H1 (cell line): ENCODE measurements at regions not wholly inside any gene's neighbourhood (a gene's known extent, or its start where the extent isn't known, plus 50 kb on each side); places are given as distances from the start of the nearest gene placed in this dataset.

Source experiments
- CTCF ChIA-PET: fragments of 300-600 bp; sonication (Branson Sonifier 250); formaldehyde crosslinking; loops from one replicate; lab custom pipeline; 2021; ENCODE audit not compliant: partially characterized antibody; lab: Charles Lee
- POLR2A ChIA-PET: fragments of 300-600 bp; sonication (Branson Sonifier 250); formaldehyde crosslinking; loops from one replicate; lab custom pipeline; 2021; ENCODE audit warnings: inconsistent platforms; ENCODE audit not compliant: partially characterized antibody; lab: Charles Lee
- DNase-seq, 2 experiments: peaks; one replicate each; pipeline versions ENCODE4 v3.0.0 to v3.0.0-alpha.2; 2010 to 2022; ENCODE audit warnings: low spot score in 2 of 2, low read depth in 1 of 2, mixed read lengths in 1 of 2
- FAIRE-seq: peaks from 2 replicates; lab custom pipeline; 2011; peaks lifted over from hg19 to GRCh38; lab: Jason Lieb, UNC
- H2AFZ ChIP-seq: 2 replicates; pipeline ENCODE4 v1.8.1; 2012; ENCODE audit warnings: low read length, inconsistent platforms
- H2AK5ac ChIP-seq: 2 replicates; pipeline ENCODE4 v1.6.1; 2013; ENCODE audit warnings: low read depth, low read length
- H2BK120ac ChIP-seq: replicated peaks from 2 replicates; pipeline ENCODE3; 2013; ENCODE audit warnings: low read depth, low read length, inconsistent platforms
- H2BK12ac ChIP-seq: 2 replicates; pipeline ENCODE4 v1.6.1; 2013; ENCODE audit warnings: low read depth, low read length
- H2BK15ac ChIP-seq: 2 replicates; pipeline ENCODE4 v1.6.1; 2013; ENCODE audit warnings: low read length
- H2BK20ac ChIP-seq: 2 replicates; pipeline ENCODE4 v1.6.1; 2013; ENCODE audit warnings: low read length
- H2BK5ac ChIP-seq: 2 replicates; pipeline ENCODE4 v1.6.1; 2013; ENCODE audit warnings: low read depth, low read length
- H3K14ac ChIP-seq: 2 replicates; pipeline ENCODE4 v1.6.1; 2013; ENCODE audit warnings: inconsistent platforms; ENCODE audit not compliant: insufficient read length
- H3K18ac ChIP-seq: 2 replicates; pipeline ENCODE4 v1.6.1; 2013; ENCODE audit warnings: low read length; ENCODE audit errors: extremely low read depth
- H3K23ac ChIP-seq: 2 replicates; pipeline ENCODE4 v1.6.1; 2013; ENCODE audit warnings: inconsistent platforms; ENCODE audit not compliant: insufficient read length
- H3K23me2 ChIP-seq: 2 replicates; pipeline ENCODE4 v1.6.1; 2013; ENCODE audit warnings: low read depth, low read length
- H3K27ac ChIP-seq: 2 replicates; pipeline ENCODE4 v1.6.1; 2011; ENCODE audit warnings: low read depth, low read length, inconsistent platforms
- H3K27me3 ChIP-seq, 4 experiments: replicated peaks in 1 of 4; 1 replicate in 1 of 4; 2 replicates in 3 of 4; pipeline versions ENCODE4 v1.6.1 to v1.8.1; 2011 to 2013; ENCODE audit warnings: low read length in 3 of 4, mild to moderate bottlenecking in 3 of 4, inconsistent platforms in 2 of 4, mixed read lengths in 2 of 4, moderate library complexity in 1 of 4; ENCODE audit not compliant: control insufficient read depth in 3 of 4, insufficient read depth in 3 of 4; ENCODE audit errors: extremely low read depth in 1 of 4
- H3K36me3 ChIP-seq, 4 experiments: 2 replicates each; pipeline versions ENCODE4 v1.6.1 to v1.8.1; 2011 to 2013; ENCODE audit warnings: mild to moderate bottlenecking in 4 of 4, low read length in 3 of 4, moderate library complexity in 2 of 4, control low read depth in 1 of 4, inconsistent platforms in 1 of 4; ENCODE audit not compliant: insufficient read depth in 4 of 4, control insufficient read depth in 2 of 4
- H3K4ac ChIP-seq: replicated peaks from 2 replicates; pipeline ENCODE3; 2013; ENCODE audit warnings: low read length, low read depth, mixed read lengths, inconsistent platforms; ENCODE audit not compliant: insufficient read length
- H3K4me1 ChIP-seq, 4 experiments: replicated peaks in 1 of 4; 1 replicate in 1 of 4; 2 replicates in 3 of 4; pipeline versions ENCODE4 v1.6.1 to v1.8.1; 2011 to 2013; ENCODE audit warnings: low read length in 3 of 4, inconsistent platforms in 2 of 4, mixed read lengths in 1 of 4; ENCODE audit not compliant: insufficient read depth in 4 of 4, control insufficient read depth in 3 of 4
- H3K4me2 ChIP-seq, 2 experiments: 2 replicates each; pipeline versions ENCODE4 v1.6.1 to v1.8.1; 2011 to 2013; ENCODE audit warnings: low read depth in 2 of 2, low read length in 2 of 2, control low read depth in 1 of 2, inconsistent platforms in 1 of 2, mild to moderate bottlenecking in 1 of 2; ENCODE audit not compliant: insufficient read depth in 1 of 2
- H3K4me3 ChIP-seq, 4 experiments: fragments of 200-600, 300-600 bp in 1 of 4; sonication (generic), shearing (Covaris generic), sonication (Bioruptor Twin) in 1 of 4; 2 replicates each; pipeline versions ENCODE4 v1.5.1 to v1.8.1; 2011 to 2016; ENCODE audit warnings: low read length in 4 of 4, low read depth in 3 of 4, control low read depth in 2 of 4, inconsistent platforms in 2 of 4, mild to moderate bottlenecking in 2 of 4, mixed read lengths in 1 of 4, moderate library complexity in 1 of 4; ENCODE audit not compliant: insufficient read depth in 2 of 4; ENCODE audit errors: extremely low read depth in 1 of 4
- H3K56ac ChIP-seq: replicated peaks from 2 replicates; pipeline ENCODE3; 2013; ENCODE audit warnings: low read depth, mild to moderate bottlenecking, mixed read lengths, low read length, inconsistent platforms; ENCODE audit not compliant: insufficient read length
- H3K79me1 ChIP-seq: 2 replicates; pipeline ENCODE4 v1.6.1; 2013; ENCODE audit warnings: low read depth, low read length, control low read depth
- H3K79me2 ChIP-seq, 2 experiments: 2 replicates each; pipeline versions ENCODE4 v1.6.1 to v1.8.1; 2012 to 2013; ENCODE audit warnings: low read length in 2 of 2, mild to moderate bottlenecking in 2 of 2, inconsistent platforms in 1 of 2; ENCODE audit not compliant: insufficient read depth in 2 of 2, control insufficient read depth in 1 of 2
- H3K9ac ChIP-seq, 4 experiments: replicated peaks in 1 of 4; 1 replicate in 1 of 4; 2 replicates in 3 of 4; pipeline versions ENCODE4 v1.6.1 to v1.8.1; 2011 to 2013; ENCODE audit warnings: low read depth in 3 of 4, low read length in 3 of 4, control low read depth in 2 of 4, mild to moderate bottlenecking in 2 of 4, moderate library complexity in 2 of 4, inconsistent platforms in 1 of 4; ENCODE audit errors: extremely low read depth in 1 of 4
- H3K9me3 ChIP-seq, 2 experiments: 2 replicates each; pipeline versions ENCODE4 v1.6.1 to v1.8.1; 2012 to 2013; ENCODE audit warnings: mild to moderate bottlenecking in 2 of 2, moderate library complexity in 2 of 2, control low read depth in 1 of 2, inconsistent platforms in 1 of 2, low read depth in 1 of 2, low read length in 1 of 2, mixed read lengths in 1 of 2; ENCODE audit not compliant: insufficient read depth in 2 of 2
- H4K20me1 ChIP-seq, 2 experiments: replicated peaks in 1 of 2; 2 replicates each; pipeline versions ENCODE3 to v1.8.1; 2011 to 2013; ENCODE audit warnings: inconsistent platforms in 2 of 2, low read length in 2 of 2, mild to moderate bottlenecking in 1 of 2; ENCODE audit not compliant: insufficient read depth in 2 of 2, control insufficient read depth in 1 of 2
- H4K5ac ChIP-seq: 2 replicates; pipeline ENCODE4 v1.6.1; 2013; ENCODE audit warnings: low read length, low read depth, mixed read lengths, inconsistent platforms; ENCODE audit not compliant: insufficient read length
- H4K8ac ChIP-seq: 2 replicates; pipeline ENCODE4 v1.8.0; 2013; ENCODE audit warnings: mild to moderate bottlenecking, moderate library complexity, low read length, inconsistent platforms; ENCODE audit not compliant: insufficient read depth; ENCODE audit errors: extremely low read depth
- H4K91ac ChIP-seq: replicated peaks from 2 replicates; pipeline ENCODE3; 2013; ENCODE audit warnings: low read length, mixed read lengths, inconsistent platforms; ENCODE audit not compliant: insufficient read length
- BACH1 ChIP-seq: IDR thresholded peaks from 2 replicates; pipeline ENCODE4 v1.6.1; 2012; ENCODE audit warnings: low read length, improper control_type of control experiment
- CEBPB ChIP-seq: IDR thresholded peaks from 2 replicates; pipeline ENCODE4 v1.6.1; 2012; ENCODE audit warnings: low read depth, low read length
- CHD2 ChIP-seq: IDR thresholded peaks from 2 replicates; pipeline ENCODE4 v1.6.1; 2012; ENCODE audit warnings: low read length, improper control_type of control experiment
- RXRA ChIP-seq: IDR thresholded peaks from 2 replicates; pipeline ENCODE4 v1.6.1; 2011; ENCODE audit warnings: low read depth, mild to moderate bottlenecking, low read length, moderate library complexity; ENCODE audit not compliant: insufficient read depth
- SIN3A ChIP-seq, 2 experiments: IDR thresholded peaks in 1 of 2; conservative IDR thresholded peaks in 1 of 2; 2 replicates each; pipeline ENCODE4 v1.6.1; 2011 to 2012; ENCODE audit warnings: low read length in 2 of 2, improper control_type of control experiment in 1 of 2, low read depth in 1 of 2, mild to moderate bottlenecking in 1 of 2
- SP2 ChIP-seq: IDR thresholded peaks from 2 replicates; pipeline ENCODE4 v1.6.1; 2012; ENCODE audit warnings: mild to moderate bottlenecking, low read length, inconsistent platforms
- TCF12 ChIP-seq: IDR thresholded peaks from 2 replicates; pipeline ENCODE4 v1.6.1; 2011; ENCODE audit warnings: low read depth, mild to moderate bottlenecking, low read length
- WGBS, 2 experiments: shearing (Covaris generic) in 1 of 2; methylation state at CpG; one replicate each; pipeline versions ENCODE4 v1.1.6 to v1.1.7; 2013 to 2015; ENCODE audit warnings: low lambda C conversion rate in 2 of 2, mixed read lengths in 2 of 2, inconsistent platforms in 1 of 2, low coverage in 1 of 2, missing lambda C conversion rate in 1 of 2; ENCODE audit not compliant: insufficient replicate concordance in 2 of 2, insufficient coverage in 1 of 2, insufficient read length in 1 of 2; ENCODE audit errors: extremely low coverage in 1 of 2, missing lambda C conversion rate in 1 of 2; 5-methylcytosine and 5-hydroxymethylcytosine counted together

DNA sequence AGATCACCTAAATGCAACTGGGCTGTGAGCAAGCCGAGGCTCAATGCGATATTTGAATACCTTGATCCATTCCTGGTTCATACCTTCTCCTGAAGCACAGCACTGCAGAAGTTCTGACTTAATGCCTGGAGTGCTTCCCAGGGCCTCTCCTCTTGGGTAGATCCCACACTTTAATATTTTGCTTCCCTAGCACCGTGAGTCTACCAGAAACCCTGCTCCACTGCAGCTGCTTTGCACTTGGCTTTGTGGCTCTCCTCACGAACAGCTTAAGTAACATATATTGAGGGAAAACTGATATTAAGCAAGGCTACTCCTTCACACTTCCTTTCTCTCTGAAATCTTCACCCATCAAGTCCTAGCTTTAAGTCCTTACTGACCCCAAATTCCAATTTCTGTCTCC, 51.6 kb upstream of the C13orf42 start:
- no peak overlapping the region for H3K4me3 ChIP-seq
- no peak overlapping the region for H4K8ac ChIP-seq
- no peak overlapping the region for H3K56ac ChIP-seq
- no peak overlapping the region for H3K9ac ChIP-seq
- H2BK120ac ChIP-seq = no peak overlapping the region
- no peaks in the 10 kb centered on the region for H3K9me3 ChIP-seq
- H3K27me3 ChIP-seq = no peaks in the 10 kb centered on the region
- peaks cover 3 to 68% of the 10 kb centered on the region in 2 experiments; a peak in 3 of 4 replicates for H3K79me2 ChIP-seq
- H3K27ac ChIP-seq = no peak overlapping the region
- FAIRE-seq (no peak), DNase-seq (peak in 1 of 2 experiments; percentile 35)
- H2BK12ac ChIP-seq = peak overlapping the region; percentile 6; the same call in 1 of the 2 replicates
- peaks cover 11% of the 10 kb centered on the region for H3K79me1 ChIP-seq
- no peaks in the 10 kb centered on the region for H4K20me1 ChIP-seq
- H4K5ac ChIP-seq = no peak overlapping the region
- no peaks in the 10 kb centered on the region for H3K23me2 ChIP-seq
- H2AFZ ChIP-seq = no peak overlapping the region
- H3K36me3 ChIP-seq = no peaks in the 10 kb centered on the region; a peak in 1 of 8 replicates
- H3K4ac ChIP-seq = no peak overlapping the region
- no peak overlapping the region for H3K14ac ChIP-seq
- 89% methylated on average over 4 of the region's 4 CpGs; no CpG with 5 or more reads in 1 of the 2 experiments for WGBS, 2 experiments
- H4K91ac ChIP-seq = no peak overlapping the region
- H3K4me2 ChIP-seq = no peak overlapping the region
- POLR2A ChIA-PET = interaction anchor here (1.3 to 21.2 kb wide), 4 partner anchors 11 to 82 kb away, joined by 3 to 494 read pairs (median 20); no protein-coding TSS in a partner anchor
- peaks cover 3 to 15% (median 11%) of the 10 kb centered on the region in 4 experiments; a peak in 6 of 7 replicates for H3K4me1 ChIP-seq
- H2AK5ac ChIP-seq = no peak overlapping the region
- no peak for TF ChIP-seq CEBPB
- no peak for TF ChIP-seq RXRA
- no peak for TF ChIP-seq SP2
- no peak for TF ChIP-seq SIN3A (conservative IDR thresholded peaks at IDR 0.05 in 1 of 2, IDR thresholded peaks at IDR 0.05 in 1 of 2; ENCODE audit: low read depth in 1 of 2, low read length in 2 of 2)
- no peak for TF ChIP-seq CHD2
- TF ChIP-seq TCF12 = no peak
- no peak for TF ChIP-seq BACH1
- no peak overlapping the region for H3K23ac ChIP-seq
- H2BK5ac ChIP-seq = peak overlapping the region; percentile 18; the same call in 1 of the 2 replicates
- H2BK20ac ChIP-seq = peak overlapping the region; percentile 92; the same call in 1 of the 2 replicates
- CTCF ChIA-PET = interaction anchor here (1.2 to 2.2 kb wide), 3 partner anchors 9 to 14 kb away, joined by 3 to 11 read pairs (median 4); no protein-coding TSS in a partner anchor
- no peak overlapping the region for H3K18ac ChIP-seq
- H2BK15ac ChIP-seq = no peak overlapping the region
